Neuron (in vitro differentiated cells): ENCODE measurements at regions not wholly inside any gene's neighbourhood (a gene's known extent, or its start where the extent isn't known, plus 50 kb on each side); places are given as distances from the start of the nearest gene placed in this dataset.
"Not testable (repeated sequence)": the region's sequence is repeated elsewhere in the genome, so short reads cannot be mapped to it uniquely, and the experiment has no call there.

Source experiments
- H2AFZ ChIP-seq: one replicate; pipeline ENCODE4 v1.6.1; 2013; ENCODE audit warnings: low read depth, mild to moderate bottlenecking, inconsistent platforms, low read length, moderate library complexity
- H3K27me3 ChIP-seq: one replicate; pipeline ENCODE4 v1.6.1; 2013; ENCODE audit warnings: low read length; ENCODE audit not compliant: insufficient read depth
- H3K36me3 ChIP-seq: one replicate; pipeline ENCODE4 v1.6.1; 2013; ENCODE audit warnings: low read length; ENCODE audit not compliant: insufficient read depth
- H3K4me1 ChIP-seq: one replicate; pipeline ENCODE4 v1.6.1; 2013; ENCODE audit warnings: low read length; ENCODE audit not compliant: insufficient read depth
- H3K4me3 ChIP-seq: 2 replicates; pipeline ENCODE4 v1.5.1; 2013; ENCODE audit warnings: mild to moderate bottlenecking, low read length, moderate library complexity
- H3K9me3 ChIP-seq: one replicate; pipeline ENCODE4 v1.6.1; 2013; ENCODE audit warnings: low read length

GRCh38 chr6:113050010-113050858, 703.1 kb downstream of the RFPL4B start:
- Histone ChIP-seq H3K9me3 (no peaks in the 10 kb centered on the region), H2AFZ (no peak overlapping the region), H3K4me3 (no peak overlapping the region), H3K36me3 (no peaks in the 10 kb centered on the region), H3K4me1 (peaks cover 15% of the 10 kb centered on the region), H3K27me3 (no peaks in the 10 kb centered on the region)

GRCh38 chr6:113050979-113051378, 703.8 kb downstream of the RFPL4B start:
- Histone ChIP-seq H3K4me1 (peaks cover 15% of the 10 kb centered on the region), H3K4me3 (no peak overlapping the region), H2AFZ (no peak overlapping the region), H3K36me3 (no peaks in the 10 kb centered on the region), H3K27me3 (no peaks in the 10 kb centered on the region), H3K9me3 (no peaks in the 10 kb centered on the region)

GRCh38 chr6:113052506-113052905, 705.4 kb downstream of the RFPL4B start:
- H2AFZ ChIP-seq, result no peak overlapping the region
- H3K4me3 ChIP-seq, result no peak overlapping the region
- H3K4me1 ChIP-seq, result peaks cover 15% of the 10 kb centered on the region
- H3K9me3 ChIP-seq, result peaks cover 2% of the 10 kb centered on the region
- no peaks in the 10 kb centered on the region for H3K36me3 ChIP-seq
- no peaks in the 10 kb centered on the region for H3K27me3 ChIP-seq

GRCh38 chr6:113055061-113055460, 707.9 kb downstream of the RFPL4B start:
- peaks cover 2% of the 10 kb centered on the region for H3K9me3 ChIP-seq
- no peaks in the 10 kb centered on the region for H3K36me3 ChIP-seq
- H3K27me3 ChIP-seq, result no peaks in the 10 kb centered on the region
- H3K4me3 ChIP-seq, result no peak overlapping the region
- H3K4me1 ChIP-seq, result peaks cover 15% of the 10 kb centered on the region
- H2AFZ ChIP-seq, result no peak overlapping the region

- H3K27me3 ChIP-seq, result no peaks in the 10 kb centered on the region
- H3K4me3 ChIP-seq, result no peak overlapping the region
- H3K36me3 ChIP-seq, result no peaks in the 10 kb centered on the region
- H2AFZ ChIP-seq, result no peak overlapping the region
- peaks cover 2% of the 10 kb centered on the region for H3K9me3 ChIP-seq
- H3K4me1 ChIP-seq, result peaks cover 7% of the 10 kb centered on the region
Observed at GRCh38 chr6:113055998-113056397, 708.9 kb downstream of the RFPL4B start.

GRCh38 chr6:113057567-113058053, 710.5 kb downstream of the RFPL4B start:
- H2AFZ ChIP-seq, result no peak overlapping the region
- peaks cover 2% of the 10 kb centered on the region for H3K9me3 ChIP-seq
- H3K36me3 ChIP-seq, result no peaks in the 10 kb centered on the region
- no peaks in the 10 kb centered on the region for H3K27me3 ChIP-seq
- H3K4me3 ChIP-seq, result no peak overlapping the region
- H3K4me1 ChIP-seq, result peaks cover under 1% of the 10 kb centered on the region

GRCh38 chr6:113060664-113061063, 713.5 kb downstream of the RFPL4B start:
- Histone ChIP-seq H3K9me3 (peaks cover 2% of the 10 kb centered on the region), H3K4me3 (no peak overlapping the region), H3K36me3 (no peaks in the 10 kb centered on the region)

GRCh38 chr6:113065611-113066010, 718.5 kb downstream of the RFPL4B start:
- Histone ChIP-seq H3K36me3 (no peaks in the 10 kb centered on the region), H3K27me3 (no peaks in the 10 kb centered on the region), H3K9me3 (no peaks in the 10 kb centered on the region), H3K4me3 (peak overlapping the region; percentile 30), H3K4me1 (peaks cover 39% of the 10 kb centered on the region), H2AFZ (no peak overlapping the region)

More at GRCh38 chr6:113060664-113061063, 713.5 kb downstream of the RFPL4B start:
- no peaks in the 10 kb centered on the region for H3K27me3 ChIP-seq
- H2AFZ ChIP-seq, result no peak overlapping the region
- peaks cover 13% of the 10 kb centered on the region for H3K4me1 ChIP-seq

GRCh38 chr6:113067612-113068275, 720.6 kb downstream of the RFPL4B start:
- no peaks in the 10 kb centered on the region for H3K36me3 ChIP-seq
- peaks cover 39% of the 10 kb centered on the region for H3K4me1 ChIP-seq
- no peaks in the 10 kb centered on the region for H3K9me3 ChIP-seq
- H3K27me3 ChIP-seq, result no peaks in the 10 kb centered on the region
- H2AFZ ChIP-seq, result no peak overlapping the region
- H3K4me3 ChIP-seq, result no peak overlapping the region

GRCh38 chr6:113068570-113068969, 721.4 kb downstream of the RFPL4B start:
- Histone ChIP-seq H3K36me3 (no peaks in the 10 kb centered on the region), H2AFZ (no peak overlapping the region), H3K27me3 (no peaks in the 10 kb centered on the region), H3K9me3 (no peaks in the 10 kb centered on the region), H3K4me3 (no peak overlapping the region), H3K4me1 (peaks cover 39% of the 10 kb centered on the region)

GRCh38 chr6:113070681-113071080, 723.6 kb downstream of the RFPL4B start:
- H3K27me3 ChIP-seq, H3K9me3 ChIP-seq, H3K4me3 ChIP-seq, H3K36me3 ChIP-seq, H2AFZ ChIP-seq: not testable (repeated sequence)
- peaks cover 28% of the 10 kb centered on the region for H3K4me1 ChIP-seq

- Histone ChIP-seq H3K9me3 (no peaks in the 10 kb centered on the region), H3K36me3 (no peaks in the 10 kb centered on the region), H3K4me1 (peaks cover 3% of the 10 kb centered on the region), H2AFZ (no peak overlapping the region), H3K27me3 (no peaks in the 10 kb centered on the region), H3K4me3 (no peak overlapping the region)
Observed at GRCh38 chr6:113073611-113074191, 726.6 kb downstream of the RFPL4B start.

GRCh38 chr6:113076116-113076515, 729.0 kb downstream of the RFPL4B start:
- no peaks in the 10 kb centered on the region for H3K27me3 ChIP-seq
- no peaks in the 10 kb centered on the region for H3K36me3 ChIP-seq
- H3K4me1 ChIP-seq, result peaks cover 3% of the 10 kb centered on the region
- no peak overlapping the region for H2AFZ ChIP-seq
- no peak overlapping the region for H3K4me3 ChIP-seq
- H3K9me3 ChIP-seq, result no peaks in the 10 kb centered on the region
